ENCODE measurements at regions not wholly inside any gene's neighbourhood (a gene's known extent, or its start where the extent isn't known, plus 50 kb on each side); places are given as distances from the start of the nearest gene placed in this dataset.

- Histone ChIP-seq H3K27me3 (no peaks in the 10 kb centered on the region), H3K4me1 (no peaks in the 10 kb centered on the region), H3K9me3 (no peaks in the 10 kb centered on the region), H3K4me3 (no peak overlapping the region), H3K27ac (no peak overlapping the region), H3K36me3 (no peaks in the 10 kb centered on the region)
- DNase-seq: no peak
- TF ChIP-seq POLR2A (IDR thresholded peaks at IDR 0.05): no peak
- TF ChIP-seq CTCF (IDR thresholded peaks at IDR 0.05): no peak
Measured at GRCh38 chr4:141840299-141840986, 204.1 kb downstream of the IL15 start.

GRCh38 chr4:141843136-141843535, 206.8 kb downstream of the IL15 start:
- no peak overlapping the region for H3K27ac ChIP-seq
- TF ChIP-seq POLR2A (IDR thresholded peaks at IDR 0.05): no peak
- no peak for TF ChIP-seq CTCF (IDR thresholded peaks at IDR 0.05)
- no peak for DNase-seq
- H3K4me1 ChIP-seq: no peaks in the 10 kb centered on the region
- H3K36me3 ChIP-seq: no peaks in the 10 kb centered on the region
- H3K4me3 ChIP-seq: no peak overlapping the region
- no peaks in the 10 kb centered on the region for H3K27me3 ChIP-seq
- H3K9me3 ChIP-seq: no peaks in the 10 kb centered on the region

GRCh38 chr4:141845901-141846300, 209.5 kb downstream of the IL15 start:
- no peak overlapping the region for H3K4me3 ChIP-seq
- no peaks in the 10 kb centered on the region for H3K36me3 ChIP-seq
- H3K27me3 ChIP-seq: no peaks in the 10 kb centered on the region
- no peaks in the 10 kb centered on the region for H3K4me1 ChIP-seq
- no peak overlapping the region for H3K27ac ChIP-seq
- no peak for DNase-seq
- TF ChIP-seq CTCF (IDR thresholded peaks at IDR 0.05) (no peak), POLR2A (IDR thresholded peaks at IDR 0.05) (no peak)
- H3K9me3 ChIP-seq: no peaks in the 10 kb centered on the region

GRCh38 chr4:141849367-141849766, 213.0 kb downstream of the IL15 start:
- no peak overlapping the region for H3K27ac ChIP-seq
- no peak for DNase-seq
- H3K27me3 ChIP-seq: no peaks in the 10 kb centered on the region
- no peak overlapping the region for H3K4me3 ChIP-seq
- no peaks in the 10 kb centered on the region for H3K36me3 ChIP-seq
- TF ChIP-seq CTCF (IDR thresholded peaks at IDR 0.05) (no peak), POLR2A (IDR thresholded peaks at IDR 0.05) (no peak)
- H3K9me3 ChIP-seq: no peaks in the 10 kb centered on the region
- H3K4me1 ChIP-seq: no peaks in the 10 kb centered on the region

GRCh38 chr4:141849778-141850177, 213.4 kb downstream of the IL15 start:
- no peaks in the 10 kb centered on the region for H3K36me3 ChIP-seq
- DNase-seq: no peak
- no peak for TF ChIP-seq POLR2A (IDR thresholded peaks at IDR 0.05)
- no peak for TF ChIP-seq CTCF (IDR thresholded peaks at IDR 0.05)

More at GRCh38 chr4:141849778-141850177, 213.4 kb downstream of the IL15 start:
- H3K4me1 ChIP-seq: no peaks in the 10 kb centered on the region
- no peaks in the 10 kb centered on the region for H3K27me3 ChIP-seq
- H3K4me3 ChIP-seq: no peak overlapping the region
- H3K27ac ChIP-seq: no peak overlapping the region
- no peaks in the 10 kb centered on the region for H3K9me3 ChIP-seq

All from Peyer's patch (tissue), 4 donors.